HEK293T (cell line): ENCODE measurements at regions not wholly inside any gene's neighbourhood (a gene's known extent, or its start where the extent isn't known, plus 50 kb on each side); places are given as distances from the start of the nearest gene placed in this dataset.

Source experiments
- CTCF ChIA-PET: fragments of 350-600 bp; formaldehyde crosslinking; extraction: SDS; loops from one replicate; lab custom pipeline; 2021; ENCODE audit warnings: antibody characterized with exemption, inconsistent platforms; lab: Yijun Ruan, JAX
- POLR2A ChIA-PET: fragments of 350-600 bp; formaldehyde crosslinking; extraction: SDS; loops from one replicate; lab custom pipeline; 2020; ENCODE audit warnings: antibody characterized with exemption, inconsistent platforms; lab: Yijun Ruan, JAX
- DNase-seq: peaks from one replicate; pipeline ENCODE4 v3.0.0; 2012; ENCODE audit warnings: mixed read lengths; ENCODE audit errors: extremely low spot score
- ARNT ChIP-seq: fragments of 450-650 bp; IDR thresholded peaks from 2 replicates; pipeline ENCODE4 v1.6.1; 2017; ENCODE audit warnings: mild to moderate bottlenecking
- BHLHE40 ChIP-seq: fragments of 450-650 bp; IDR thresholded peaks from 2 replicates; pipeline ENCODE4 v1.6.1; 2016; ENCODE audit warnings: mild to moderate bottlenecking, moderate library complexity, borderline replicate concordance
- CTBP1 ChIP-seq: fragments of 450-650 bp; IDR thresholded peaks from 2 replicates; pipeline ENCODE4 v1.6.1; 2016; ENCODE audit warnings: borderline replicate concordance
- ELF4 ChIP-seq: fragments of 450-650 bp; IDR thresholded peaks from 2 replicates; pipeline ENCODE4 v1.6.1; 2017; ENCODE audit warnings: antibody characterized with exemption
- FOXA1 ChIP-seq: fragments of 450-650 bp; IDR thresholded peaks from 2 replicates; pipeline ENCODE4 v1.6.1; 2016; ENCODE audit warnings: mild to moderate bottlenecking
- FOXK2 ChIP-seq: fragments of 450-650 bp; IDR thresholded peaks from 2 replicates; pipeline ENCODE4 v1.6.1; 2016; ENCODE audit warnings: mild to moderate bottlenecking
- FOXM1 ChIP-seq: fragments of 450-650 bp; IDR thresholded peaks from 2 replicates; pipeline ENCODE4 v1.6.1; 2017; ENCODE audit warnings: mild to moderate bottlenecking, borderline replicate concordance
- HDGF ChIP-seq: fragments of 450-650 bp; IDR thresholded peaks from 2 replicates; pipeline ENCODE4 v1.6.1; 2017; ENCODE audit warnings: antibody characterized with exemption, borderline replicate concordance
- L3MBTL2 ChIP-seq: fragments of 450-650 bp; conservative IDR thresholded peaks from 2 replicates; pipeline ENCODE4 v1.6.1; 2016; ENCODE audit warnings: mild to moderate bottlenecking
- LEF1 ChIP-seq: fragments of 450-650 bp; IDR thresholded peaks from 2 replicates; pipeline ENCODE4 v1.6.1; 2017; ENCODE audit warnings: mild to moderate bottlenecking, borderline replicate concordance
- NFRKB ChIP-seq: fragments of 450-650 bp; IDR thresholded peaks from 2 replicates; pipeline ENCODE4 v1.6.1; 2016; ENCODE audit warnings: mild to moderate bottlenecking, moderate library complexity
- PKNOX1 ChIP-seq: fragments of 450-650 bp; IDR thresholded peaks from 2 replicates; pipeline ENCODE4 v1.6.1; 2016
- SP1 ChIP-seq: fragments of 450-650 bp; IDR thresholded peaks from 2 replicates; pipeline ENCODE4 v1.6.1; 2017
- SUZ12 ChIP-seq: fragments of 450-650 bp; IDR thresholded peaks from 2 replicates; pipeline ENCODE4 v1.6.1; 2016; ENCODE audit warnings: mild to moderate bottlenecking
- TARDBP ChIP-seq: fragments of 450-650 bp; IDR thresholded peaks from 2 replicates; pipeline ENCODE4 v1.6.1; 2016
- ZNF384 ChIP-seq: fragments of 450-650 bp; IDR thresholded peaks from 2 replicates; pipeline ENCODE4 v1.6.1; 2016

DNA sequence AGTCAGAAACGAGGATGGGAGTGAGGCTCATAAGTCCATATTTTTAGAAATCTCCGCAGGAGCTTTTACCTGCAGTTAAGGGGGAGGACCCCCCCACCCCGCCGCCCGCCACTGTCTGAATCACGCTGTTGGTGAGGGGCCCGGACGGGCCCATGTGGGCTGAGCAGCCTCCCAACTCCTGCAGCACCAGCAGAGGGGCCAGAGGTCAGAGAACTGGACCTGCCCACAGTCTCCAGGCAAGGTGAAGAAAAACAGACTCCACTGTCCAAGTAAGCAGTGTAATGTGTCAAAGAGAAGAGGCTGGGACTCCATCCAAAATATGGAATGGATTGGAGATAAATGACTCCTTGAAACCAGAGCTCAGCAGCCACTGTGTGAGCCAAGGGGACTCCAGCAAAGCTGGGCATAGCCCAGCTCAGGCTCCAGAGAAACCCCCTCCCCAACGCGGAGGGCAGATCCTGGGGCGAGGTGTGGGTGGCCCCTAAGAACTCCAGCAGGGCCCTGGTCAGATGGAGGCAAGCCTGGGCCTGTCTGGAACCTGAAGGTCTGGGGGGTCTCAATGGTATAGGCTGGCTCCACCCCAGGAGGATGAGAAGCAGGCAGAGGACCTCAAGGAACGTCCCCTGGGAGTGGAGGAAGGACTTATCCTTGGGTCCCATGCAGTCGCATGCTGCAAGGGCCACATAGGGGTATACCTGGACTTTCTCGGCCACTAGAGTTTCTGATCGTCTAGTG, 128.5 kb upstream of the TNS3 start:
- CTCF ChIA-PET: no interaction called here
- DNase-seq: no peak

GRCh38 chr7:47709451-47709850, 127.5 kb upstream of the TNS3 start:
- CTCF ChIA-PET: no interaction called here
- no peak for DNase-seq
- TF ChIP-seq ELF4 (no peak), NFRKB (no peak), PKNOX1 (no peak), CTBP1 (no peak)
- POLR2A ChIA-PET: no interaction called here

More for the DNA sequence above, 128.5 kb upstream of the TNS3 start:
- POLR2A ChIA-PET: no interaction called here
- no peak for TF ChIP-seq FOXA1
- TF ChIP-seq FOXM1: no peak
- no peak for TF ChIP-seq LEF1
- no peak for TF ChIP-seq ELF4
- no peak for TF ChIP-seq BHLHE40
- no peak for TF ChIP-seq SUZ12
- no peak for TF ChIP-seq NFRKB
- TF ChIP-seq SP1: no peak
- TF ChIP-seq CTBP1: no peak

- no peak for DNase-seq
- ChIA-PET POLR2A (no interaction called here), CTCF (no interaction called here)
- TF ChIP-seq NFRKB: no peak
- TF ChIP-seq TARDBP: no peak
- no peak for TF ChIP-seq BHLHE40
- TF ChIP-seq FOXM1: no peak
- no peak for TF ChIP-seq FOXK2
- TF ChIP-seq LEF1: no peak
- no peak for TF ChIP-seq ELF4
- TF ChIP-seq FOXA1: no peak
- TF ChIP-seq SUZ12: no peak
Measured at GRCh38 chr7:47709051-47709450, 127.1 kb upstream of the TNS3 start.

DNA sequence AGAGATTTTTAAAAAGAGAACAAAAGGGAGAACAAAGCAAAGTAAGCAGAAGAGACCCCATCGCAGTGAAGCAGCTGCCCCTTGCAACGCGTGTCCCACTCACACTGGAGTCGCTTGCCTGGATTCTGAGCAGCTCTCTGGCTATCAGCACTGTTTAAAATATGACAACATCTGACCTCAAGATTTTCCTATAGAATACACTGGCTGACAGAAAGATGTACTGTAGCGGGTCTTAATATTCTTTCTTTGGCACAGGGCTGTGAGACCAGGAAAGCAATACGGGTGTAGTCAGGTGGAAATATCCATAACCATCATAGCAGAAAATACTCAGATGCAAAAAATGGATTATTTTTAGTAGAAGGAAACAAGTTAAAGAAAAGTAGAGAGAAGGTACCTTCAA, 125.7 kb upstream of the TNS3 start:
- no peak for DNase-seq
- POLR2A ChIA-PET: no interaction called here
- CTCF ChIA-PET: no interaction called here
- TF ChIP-seq FOXK2 (no peak), FOXM1 (no peak), L3MBTL2 (no peak), NFRKB (no peak), ZNF384 (no peak), LEF1 (no peak), HDGF (no peak), ARNT (no peak), ELF4 (no peak), BHLHE40 (no peak), SUZ12 (no peak), SP1 (no peak), CTBP1 (no peak), PKNOX1 (no peak), FOXA1 (no peak), TARDBP (no peak)

DNA sequence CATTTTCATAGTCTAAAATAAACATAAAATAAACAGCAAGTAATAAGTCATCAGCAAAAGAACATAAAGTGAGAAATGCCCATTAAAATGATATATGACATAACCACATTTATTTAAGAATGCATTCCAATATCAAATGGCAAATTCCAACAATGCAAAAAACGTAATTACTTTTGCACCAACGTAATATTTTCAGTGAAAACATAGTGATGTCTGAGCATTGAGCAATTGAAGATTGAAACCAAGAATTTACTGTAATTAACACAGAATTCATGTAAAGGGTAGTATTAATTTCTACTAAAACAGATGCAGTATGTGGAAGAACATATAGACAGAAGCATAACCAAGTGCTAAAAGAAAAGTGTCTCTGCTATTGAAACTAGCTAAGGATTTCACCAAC, 123.0 kb upstream of the TNS3 start:
- TF ChIP-seq FOXA1 (no peak), ELF4 (peak; percentile 22; the same call in 1 of the 2 replicates)
- no peak for DNase-seq
- POLR2A ChIA-PET: no interaction called here
- CTCF ChIA-PET: no interaction called here

DNA sequence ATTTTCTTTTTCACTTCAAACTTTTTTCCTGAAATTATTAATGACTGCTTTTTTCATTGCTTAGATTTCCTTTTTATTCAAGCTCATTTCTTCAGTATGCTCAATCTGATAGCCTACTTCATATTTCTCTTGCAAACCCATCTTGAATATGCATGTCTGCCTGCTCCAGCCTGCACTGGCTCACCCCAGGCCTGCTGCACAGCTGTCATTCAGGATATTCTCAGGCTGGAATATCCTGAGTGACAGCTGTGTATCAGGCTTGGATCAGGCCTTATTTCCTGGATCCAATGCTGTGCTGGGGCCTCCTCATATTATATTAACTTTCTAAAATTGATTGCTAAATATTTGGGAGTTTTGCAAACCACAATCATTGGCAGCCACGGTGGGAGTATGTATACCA, 120.2 kb upstream of the TNS3 start:
- TF ChIP-seq PKNOX1 (0 out of 2 replicates have a peak, but pooled peaks have one; percentile 11), SUZ12 (no peak), ZNF384 (no peak), ARNT (no peak), CTBP1 (no peak)
- DNase-seq: no peak
- ChIA-PET POLR2A (no interaction called here), CTCF (no interaction called here)

DNA sequence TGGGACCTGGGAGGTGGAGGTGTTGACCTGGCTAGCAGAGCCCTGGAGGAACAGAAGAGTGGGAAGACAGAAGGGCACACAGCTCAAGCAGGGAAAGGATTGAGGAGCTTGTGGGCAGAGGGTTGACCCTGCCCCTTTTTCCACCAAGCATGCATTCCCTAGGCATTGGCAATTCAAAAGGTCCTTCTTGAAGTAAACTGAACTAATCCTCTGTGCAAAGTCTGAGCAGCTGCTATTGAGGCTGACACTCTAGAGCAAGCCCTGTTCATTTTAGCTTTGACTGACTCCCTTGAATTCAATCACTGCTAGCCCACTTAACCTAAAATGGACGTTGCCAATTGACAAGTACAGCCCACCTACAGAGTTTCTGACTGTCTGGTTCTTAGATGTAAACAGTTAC, 116.5 kb upstream of the TNS3 start:
- TF ChIP-seq LEF1: no peak
- ChIA-PET CTCF (no interaction called here), POLR2A (no interaction called here)
- DNase-seq: no peak
